Adrenal gland (tissue), 5 donors: ENCODE measurements at regions not wholly inside any gene's neighbourhood (a gene's known extent, or its start where the extent isn't known, plus 50 kb on each side); places are given as distances from the start of the nearest gene placed in this dataset.

ENCODE experiments used
- POLR2A ChIP-seq, 2 donors: fragments of 450-650 bp; IDR thresholded peaks; one replicate each; pipeline ENCODE4 v1.6.1; 2017; ENCODE audit warnings: antibody characterized with exemption in 2 of 2, mild to moderate bottlenecking in 2 of 2, moderate library complexity in 1 of 2
- TF ChIP-seq, protein P1 (sequence below), 6 experiments: fragments of 450-650 bp in 4 of 6; fragments of 200-600 bp in 2 of 6; sonication (generic) in 1 of 6; IDR thresholded peaks; 1 replicate in 5 of 6; 2 replicates in 1 of 6; pipeline versions ENCODE4 v1.5.1 to v1.8.0; 2016 to 2021; ENCODE audit warnings: antibody characterized with exemption in 6 of 6, mild to moderate bottlenecking in 2 of 6, moderate library complexity in 1 of 6
- donor health status: DM: no; HTN: no; CAD: no.

DNA sequence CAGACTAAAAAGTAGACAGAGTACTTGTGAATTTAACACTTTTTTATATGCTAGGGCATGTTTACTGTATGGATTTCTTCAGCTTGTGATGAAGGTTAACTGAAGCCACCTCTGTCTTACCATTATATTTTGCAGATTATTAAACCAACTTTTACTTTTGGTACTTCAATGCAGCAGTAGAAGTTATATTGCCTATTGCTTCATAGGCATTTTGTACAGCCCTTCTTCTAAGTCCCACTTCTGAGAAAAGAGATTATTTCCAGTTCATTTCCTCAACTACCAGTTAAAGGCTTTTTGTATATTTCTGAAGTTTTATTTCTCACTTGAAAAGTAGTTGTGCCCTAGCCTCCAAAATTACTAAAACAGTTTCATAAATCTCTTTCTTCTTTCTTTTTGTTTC is 151.7 kb upstream of the FOXN2 start:
- TF ChIP-seq, protein P1, sequence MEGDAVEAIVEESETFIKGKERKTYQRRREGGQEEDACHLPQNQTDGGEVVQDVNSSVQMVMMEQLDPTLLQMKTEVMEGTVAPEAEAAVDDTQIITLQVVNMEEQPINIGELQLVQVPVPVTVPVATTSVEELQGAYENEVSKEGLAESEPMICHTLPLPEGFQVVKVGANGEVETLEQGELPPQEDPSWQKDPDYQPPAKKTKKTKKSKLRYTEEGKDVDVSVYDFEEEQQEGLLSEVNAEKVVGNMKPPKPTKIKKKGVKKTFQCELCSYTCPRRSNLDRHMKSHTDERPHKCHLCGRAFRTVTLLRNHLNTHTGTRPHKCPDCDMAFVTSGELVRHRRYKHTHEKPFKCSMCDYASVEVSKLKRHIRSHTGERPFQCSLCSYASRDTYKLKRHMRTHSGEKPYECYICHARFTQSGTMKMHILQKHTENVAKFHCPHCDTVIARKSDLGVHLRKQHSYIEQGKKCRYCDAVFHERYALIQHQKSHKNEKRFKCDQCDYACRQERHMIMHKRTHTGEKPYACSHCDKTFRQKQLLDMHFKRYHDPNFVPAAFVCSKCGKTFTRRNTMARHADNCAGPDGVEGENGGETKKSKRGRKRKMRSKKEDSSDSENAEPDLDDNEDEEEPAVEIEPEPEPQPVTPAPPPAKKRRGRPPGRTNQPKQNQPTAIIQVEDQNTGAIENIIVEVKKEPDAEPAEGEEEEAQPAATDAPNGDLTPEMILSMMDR (IDR thresholded peaks at IDR 0.05), result no peak
- no peak for TF ChIP-seq POLR2A (IDR thresholded peaks at IDR 0.05)
